ENCODE measurements at regions not wholly inside any gene's neighbourhood (a gene's known extent, or its start where the extent isn't known, plus 50 kb on each side); places are given as distances from the start of the nearest gene placed in this dataset.

DNA sequence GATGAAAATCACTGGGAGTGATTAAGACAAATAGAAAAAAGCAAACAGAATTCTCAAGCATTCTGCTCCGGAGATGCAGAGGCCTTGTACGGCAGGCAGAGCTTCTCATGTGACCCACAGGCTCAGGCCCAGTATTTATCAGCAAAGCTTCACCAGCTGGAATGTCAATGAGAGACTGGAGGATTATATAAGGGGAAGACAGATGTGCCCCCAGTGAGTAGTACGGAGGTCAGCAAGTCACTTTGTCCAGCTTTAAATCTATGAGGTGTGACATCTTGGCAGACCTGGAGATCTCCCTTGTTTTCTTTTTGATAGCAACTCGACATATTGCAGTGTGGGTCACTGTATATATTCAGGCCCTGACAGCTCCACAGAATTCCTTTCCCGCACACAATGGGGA is 106.8 kb downstream of the HHIPL2 start:
- TF ChIP-seq, protein P1, sequence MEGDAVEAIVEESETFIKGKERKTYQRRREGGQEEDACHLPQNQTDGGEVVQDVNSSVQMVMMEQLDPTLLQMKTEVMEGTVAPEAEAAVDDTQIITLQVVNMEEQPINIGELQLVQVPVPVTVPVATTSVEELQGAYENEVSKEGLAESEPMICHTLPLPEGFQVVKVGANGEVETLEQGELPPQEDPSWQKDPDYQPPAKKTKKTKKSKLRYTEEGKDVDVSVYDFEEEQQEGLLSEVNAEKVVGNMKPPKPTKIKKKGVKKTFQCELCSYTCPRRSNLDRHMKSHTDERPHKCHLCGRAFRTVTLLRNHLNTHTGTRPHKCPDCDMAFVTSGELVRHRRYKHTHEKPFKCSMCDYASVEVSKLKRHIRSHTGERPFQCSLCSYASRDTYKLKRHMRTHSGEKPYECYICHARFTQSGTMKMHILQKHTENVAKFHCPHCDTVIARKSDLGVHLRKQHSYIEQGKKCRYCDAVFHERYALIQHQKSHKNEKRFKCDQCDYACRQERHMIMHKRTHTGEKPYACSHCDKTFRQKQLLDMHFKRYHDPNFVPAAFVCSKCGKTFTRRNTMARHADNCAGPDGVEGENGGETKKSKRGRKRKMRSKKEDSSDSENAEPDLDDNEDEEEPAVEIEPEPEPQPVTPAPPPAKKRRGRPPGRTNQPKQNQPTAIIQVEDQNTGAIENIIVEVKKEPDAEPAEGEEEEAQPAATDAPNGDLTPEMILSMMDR (IDR thresholded peaks at IDR 0.05 in 4 of 5, conservative IDR thresholded peaks at IDR 0.05 in 1 of 5) = no peak
- TF ChIP-seq POLR2A (IDR thresholded peaks at IDR 0.05) = no peak
